GM12878 (cell line): ENCODE measurements at regions not wholly inside any gene's neighbourhood (a gene's known extent, or its start where the extent isn't known, plus 50 kb on each side); places are given as distances from the start of the nearest gene placed in this dataset.

Experiments
- ATAC-seq: fragments of 200-7000 bp; cut with Tn5 transposase; 3 replicates; pipeline ENCODE4 v1.9.1; 2020; ENCODE audit warnings: mild to moderate bottlenecking, moderate library complexity
- BruUV-seq: library from RNA; stranded (reverse); fragments of 400-500 nt; replicated peaks from 2 replicates; lab custom pipeline; 2021; lab: Mats Ljungman, UMichigan
- CTCF ChIA-PET: fragments of 300-600 bp; sonication (Branson Sonifier 250); formaldehyde crosslinking; extraction: SDS; loops from one replicate; lab custom pipeline; 2021; ENCODE audit warnings: inconsistent platforms; lab: Yijun Ruan, JAX
- POLR2A ChIA-PET: fragments of 350-600 bp; formaldehyde crosslinking; extraction: SDS; loops from one replicate; lab custom pipeline; 2021; ENCODE audit warnings: inconsistent platforms; lab: Charles Lee
- RAD21 ChIA-PET: fragments of 300-600 bp; sonication (Branson Sonifier 250); formaldehyde crosslinking; loops from one replicate; lab custom pipeline; 2023; ENCODE audit warnings: antibody characterized with exemption; ENCODE audit not compliant: unreplicated experiment; lab: Charles Lee
- SMC1A ChIA-PET: fragments of 300-600 bp; sonication (Branson Sonifier 250); formaldehyde crosslinking; loops from one replicate; lab custom pipeline; 2023; ENCODE audit not compliant: unreplicated experiment, uncharacterized antibody; lab: Charles Lee
- DNase-seq: peaks from one replicate; pipeline ENCODE4 v3.0.0-alpha.2; 2011; ENCODE audit warnings: low read depth, low spot score
- FAIRE-seq: peaks from 3 replicates; lab custom pipeline; 2011; peaks lifted over from hg19 to GRCh38; lab: Jason Lieb, UNC
- H2AFZ ChIP-seq: 2 replicates; pipeline ENCODE4 v1.6.0; 2011; ENCODE audit warnings: low read depth, low read length, control low read depth; ENCODE audit not compliant: control insufficient read depth
- H3K27ac ChIP-seq: 2 replicates; pipeline ENCODE4 v1.5.1; 2011; ENCODE audit warnings: control low read depth; ENCODE audit not compliant: control insufficient read depth, insufficient read depth
- H3K27me3 ChIP-seq, 2 experiments: replicated peaks in 1 of 2; 2 replicates each; pipeline versions ENCODE4 v1.6.0 to v1.6.1; 2011; ENCODE audit warnings: low read length in 1 of 2; ENCODE audit not compliant: control insufficient read depth in 2 of 2, insufficient read depth in 2 of 2
- H3K36me3 ChIP-seq, 2 experiments: 2 replicates each; pipeline ENCODE4 v1.5.1; 2011; ENCODE audit warnings: low read length in 1 of 2; ENCODE audit not compliant: control insufficient read depth in 2 of 2, insufficient read depth in 2 of 2
- H3K4me1 ChIP-seq: 2 replicates; pipeline ENCODE4 v1.6.1; 2011; ENCODE audit warnings: mild to moderate bottlenecking, low read length, moderate library complexity, mixed read lengths; ENCODE audit not compliant: control insufficient read depth, insufficient read depth
- H3K4me2 ChIP-seq: 2 replicates; pipeline ENCODE4 v1.6.0; 2011; ENCODE audit warnings: control low read depth; ENCODE audit not compliant: control insufficient read depth, insufficient read depth
- H3K4me3 ChIP-seq: fragments of 200-600 bp; sonication (generic); 2 replicates; pipeline ENCODE4 v1.5.1; 2016
- H3K79me2 ChIP-seq: 2 replicates; pipeline ENCODE4 v1.6.0; 2011; ENCODE audit warnings: low read length; ENCODE audit not compliant: control insufficient read depth, insufficient read depth
- H3K9ac ChIP-seq: 2 replicates; pipeline ENCODE4 v1.8.0; 2011; ENCODE audit warnings: low read length, control low read depth, mixed read lengths; ENCODE audit not compliant: control insufficient read depth, insufficient read depth
- H3K9me3 ChIP-seq: replicated peaks from 3 replicates; pipeline ENCODE4 v1.5.1; 2011; ENCODE audit warnings: mild to moderate bottlenecking, low read length; ENCODE audit not compliant: control insufficient read depth, insufficient read depth
- H4K20me1 ChIP-seq: 2 replicates; pipeline ENCODE4 v1.6.0; 2011; ENCODE audit not compliant: control insufficient read depth, insufficient read depth
- CEBPB ChIP-seq, 2 experiments: fragments of 150-350 bp in 1 of 2; IDR thresholded peaks; 2 replicates each; pipeline ENCODE4 v1.6.1; 2012 to 2014; ENCODE audit warnings: low read depth in 2 of 2, low read length in 2 of 2, borderline replicate concordance in 1 of 2, inconsistent platforms in 1 of 2
- CHD2 ChIP-seq: IDR thresholded peaks from 2 replicates; pipeline ENCODE4 v1.6.1; 2011; ENCODE audit warnings: low read depth, low read length, improper control_type of control experiment, borderline replicate concordance
- E2F8 ChIP-seq: fragments of 450-650 bp; IDR thresholded peaks from 2 replicates; pipeline ENCODE4 v1.6.1; 2018; ENCODE audit warnings: mild to moderate bottlenecking, low read depth, moderate library complexity; ENCODE audit not compliant: partially characterized antibody
- KLF5 ChIP-seq: fragments of 450-650 bp; IDR thresholded peaks from 2 replicates; pipeline ENCODE4 v1.6.1; 2014; ENCODE audit warnings: mild to moderate bottlenecking; ENCODE audit not compliant: partially characterized antibody
- NR2F1 ChIP-seq: fragments of 450-650 bp; conservative IDR thresholded peaks from 2 replicates; pipeline ENCODE4 v1.6.1; 2017; ENCODE audit warnings: mild to moderate bottlenecking
- PBX3 ChIP-seq: IDR thresholded peaks from 2 replicates; pipeline ENCODE4 v1.6.1; 2011; ENCODE audit warnings: mild to moderate bottlenecking, low read depth, low read length, moderate library complexity; ENCODE audit not compliant: insufficient replicate concordance
- POLR2AphosphoS2 ChIP-seq: IDR thresholded peaks from 2 replicates; pipeline ENCODE4 v1.6.1; 2011; ENCODE audit warnings: low read depth, mild to moderate bottlenecking, low read length, improper control_type of control experiment, moderate library complexity
- SUPT20H ChIP-seq: IDR thresholded peaks from 2 replicates; pipeline ENCODE4 v1.6.1; 2011; ENCODE audit warnings: low read depth, mild to moderate bottlenecking, low read length, moderate library complexity, borderline replicate concordance; ENCODE audit not compliant: control insufficient read depth
- SUZ12 ChIP-seq: fragments of 200-600 bp; sonication (generic); IDR thresholded peaks from one replicate; pipeline ENCODE4 v1.6.1; 2018; ENCODE audit warnings: antibody characterized with exemption, mild to moderate bottlenecking; ENCODE audit not compliant: unreplicated experiment
- ZNF24 ChIP-seq: fragments of 450-650 bp; IDR thresholded peaks from 2 replicates; pipeline ENCODE4 v1.6.1; 2017; ENCODE audit warnings: antibody characterized with exemption, mild to moderate bottlenecking
- ZNF592 ChIP-seq: fragments of 450-650 bp; IDR thresholded peaks from 2 replicates; pipeline ENCODE4 v1.6.1; 2017; ENCODE audit warnings: mild to moderate bottlenecking, moderate library complexity
- WGBS: methylation state at CpG from one replicate; pipeline ENCODE4 v1.1.6; 2016; ENCODE audit warnings: low lambda C conversion rate; ENCODE audit not compliant: insufficient replicate concordance, insufficient coverage; ENCODE audit errors: missing lambda C conversion rate; 5-methylcytosine and 5-hydroxymethylcytosine counted together
- in situ Hi-C: fragments of 300-500 bp; cut with MboI; formaldehyde crosslinking; loops from 9 replicates; pipeline ENCODE4 v1.14.3; 2018; ENCODE audit warnings: mixed read lengths
- intact Hi-C: fragments of 100-400 bp; cut with micrococcal nuclease; formaldehyde crosslinking; loops from one replicate; pipeline ENCODE4 v1.14.2; 2022; ENCODE audit not compliant: unreplicated experiment

GRCh38 chr16:66081775-66082366 lies 284.6 kb upstream of the CDH5 start:
- intact Hi-C loops, result no loop called here
- ChIA-PET RAD21 (no interaction called here), CTCF (no interaction called here), SMC1A (no interaction called here), POLR2A (no interaction called here)
- FAIRE-seq (no peak), ATAC-seq (no peak), DNase-seq (no peak)
- no peak overlapping the region for H3K4me2 ChIP-seq
- H3K4me1 ChIP-seq, result no peaks in the 10 kb centered on the region
- H2AFZ ChIP-seq, result no peak overlapping the region
- H3K27ac ChIP-seq, result no peak overlapping the region
- under 1% methylated on average over 5 of the region's 5 CpGs for WGBS
- no peaks in the 10 kb centered on the region for H3K27me3 ChIP-seq
- H3K36me3 ChIP-seq, result no peaks in the 10 kb centered on the region
- in situ Hi-C loops, result no loop called here
- no peak overlapping the region for H3K4me3 ChIP-seq
- no peak overlapping the region for H3K9ac ChIP-seq
- H3K79me2 ChIP-seq, result no peaks in the 10 kb centered on the region
- no peaks in the 10 kb centered on the region for H3K9me3 ChIP-seq
- no peaks in the 10 kb centered on the region for H4K20me1 ChIP-seq
- BruUV-seq, result no TSS peak
- TF ChIP-seq CHD2, result no peak
- TF ChIP-seq POLR2AphosphoS2, result no peak
- no peak for TF ChIP-seq CEBPB (IDR thresholded peaks at IDR 0.05; ENCODE audit: borderline replicate concordance in 1 of 2, low read depth in 2 of 2, low read length in 2 of 2)
- no peak for TF ChIP-seq PBX3
- no peak for TF ChIP-seq NR2F1
- no peak for TF ChIP-seq KLF5
- TF ChIP-seq SUZ12, result no peak
- TF ChIP-seq E2F8, result no peak
- TF ChIP-seq ZNF592, result no peak
- no peak for TF ChIP-seq ZNF24
- TF ChIP-seq SUPT20H, result no peak
